Loucy (cell line): ENCODE measurements at regions not wholly inside any gene's neighbourhood (a gene's known extent, or its start where the extent isn't known, plus 50 kb on each side); places are given as distances from the start of the nearest gene placed in this dataset.
"Not testable (repeated sequence)": the region's sequence is repeated elsewhere in the genome, so short reads cannot be mapped to it uniquely, and the experiment has no call there.

Experiments
- H2AFZ ChIP-seq: fragments of 200-600 bp; sonication (generic); 2 replicates; pipeline ENCODE4 v1.6.0; 2016; ENCODE audit warnings: antibody characterized with exemption, mild to moderate bottlenecking, low read length, moderate library complexity
- H3F3A ChIP-seq: fragments of 200-600 bp; 2 replicates; pipeline ENCODE4 v1.6.0; 2016; ENCODE audit warnings: antibody characterized with exemption, low read depth, mild to moderate bottlenecking
- H3K27me3 ChIP-seq: fragments of 200-600 bp; sonication (generic); 2 replicates; pipeline ENCODE4 v1.6.1; 2014; ENCODE audit warnings: low read length, mild to moderate bottlenecking; ENCODE audit not compliant: insufficient read depth, poor library complexity, severe bottlenecking
- H3K36me3 ChIP-seq: fragments of 200-600 bp; sonication (generic); 2 replicates; pipeline ENCODE4 v1.6.1; 2016; ENCODE audit warnings: low read length; ENCODE audit not compliant: insufficient read depth
- H3K4me1 ChIP-seq: fragments of 200-600 bp; sonication (generic); 2 replicates; pipeline ENCODE4 v1.5.1; 2014; ENCODE audit warnings: low read length, mild to moderate bottlenecking; ENCODE audit not compliant: insufficient read depth, poor library complexity, severe bottlenecking
- H3K4me2 ChIP-seq: fragments of 200-600 bp; sonication (generic); 2 replicates; pipeline ENCODE4 v1.6.0; 2014; ENCODE audit warnings: antibody characterized with exemption, low read length, low read depth, mild to moderate bottlenecking; ENCODE audit not compliant: poor library complexity, severe bottlenecking
- H3K4me3 ChIP-seq: fragments of 200-600 bp; sonication (generic); 2 replicates; pipeline ENCODE4 v1.5.1; 2014; ENCODE audit warnings: low read length, mild to moderate bottlenecking, mixed read lengths; ENCODE audit not compliant: poor library complexity, severe bottlenecking
- H3K79me2 ChIP-seq: fragments of 200-600 bp; sonication (generic); 2 replicates; pipeline ENCODE4 v1.6.1; 2014; ENCODE audit warnings: low read length; ENCODE audit not compliant: insufficient read depth
- H3K9ac ChIP-seq: fragments of 200-600 bp; sonication (generic); 2 replicates; pipeline ENCODE4 v1.6.0; 2014; ENCODE audit warnings: mild to moderate bottlenecking, low read depth, low read length, moderate library complexity; ENCODE audit not compliant: poor library complexity, severe bottlenecking
- H3K9me2 ChIP-seq: fragments of 200-600 bp; sonication (generic); replicated peaks from 2 replicates; pipeline ENCODE4 v1.6.1; 2016; ENCODE audit warnings: low read depth, low read length, mixed read lengths
- H3K9me3 ChIP-seq: fragments of 200-600 bp; sonication (generic); 2 replicates; pipeline ENCODE4 v1.6.1; 2014; ENCODE audit warnings: mild to moderate bottlenecking, antibody characterized with exemption, low read length, low read depth; ENCODE audit not compliant: insufficient read depth
- H4K20me1 ChIP-seq: fragments of 200-600 bp; sonication (generic); 2 replicates; pipeline ENCODE4 v1.6.0; 2014; ENCODE audit warnings: antibody characterized with exemption, low read length, mild to moderate bottlenecking; ENCODE audit not compliant: insufficient read depth, poor library complexity, severe bottlenecking
- EZH2phosphoT487 ChIP-seq: fragments of 200-600 bp; IDR thresholded peaks from 2 replicates; pipeline ENCODE4 v1.6.1; 2018; ENCODE audit warnings: antibody characterized with exemption, mild to moderate bottlenecking, moderate library complexity, borderline replicate concordance
- TF ChIP-seq, protein P1 (sequence below): fragments of 200-600 bp; sonication (generic); conservative IDR thresholded peaks from 2 replicates; pipeline ENCODE4 v1.5.1; 2014; ENCODE audit warnings: mild to moderate bottlenecking, antibody characterized with exemption, low read length

DNA sequence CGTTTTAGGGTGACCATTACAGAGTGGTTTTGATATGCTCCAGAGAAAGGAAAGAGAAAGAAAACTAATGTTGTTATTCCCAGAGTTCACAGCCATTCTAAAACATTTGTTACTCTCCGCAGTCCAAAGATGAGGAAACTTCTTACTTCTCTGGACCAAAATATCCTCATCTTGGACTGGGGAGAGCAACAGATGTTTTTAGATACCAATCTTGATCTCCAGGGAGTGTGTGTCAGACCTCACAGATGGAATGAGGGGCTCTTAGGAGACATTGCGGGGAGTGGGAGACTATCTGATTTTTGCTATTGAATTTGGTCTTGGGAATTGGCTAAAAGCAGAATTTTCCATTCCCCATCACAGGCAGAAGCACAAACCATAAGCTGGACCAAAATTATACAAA, 110.8 kb downstream of the TNFAIP3 start:
- H4K20me1 ChIP-seq, result no peaks in the 10 kb centered on the region
- H3K79me2 ChIP-seq, result no peaks in the 10 kb centered on the region
- TF ChIP-seq, protein P1, sequence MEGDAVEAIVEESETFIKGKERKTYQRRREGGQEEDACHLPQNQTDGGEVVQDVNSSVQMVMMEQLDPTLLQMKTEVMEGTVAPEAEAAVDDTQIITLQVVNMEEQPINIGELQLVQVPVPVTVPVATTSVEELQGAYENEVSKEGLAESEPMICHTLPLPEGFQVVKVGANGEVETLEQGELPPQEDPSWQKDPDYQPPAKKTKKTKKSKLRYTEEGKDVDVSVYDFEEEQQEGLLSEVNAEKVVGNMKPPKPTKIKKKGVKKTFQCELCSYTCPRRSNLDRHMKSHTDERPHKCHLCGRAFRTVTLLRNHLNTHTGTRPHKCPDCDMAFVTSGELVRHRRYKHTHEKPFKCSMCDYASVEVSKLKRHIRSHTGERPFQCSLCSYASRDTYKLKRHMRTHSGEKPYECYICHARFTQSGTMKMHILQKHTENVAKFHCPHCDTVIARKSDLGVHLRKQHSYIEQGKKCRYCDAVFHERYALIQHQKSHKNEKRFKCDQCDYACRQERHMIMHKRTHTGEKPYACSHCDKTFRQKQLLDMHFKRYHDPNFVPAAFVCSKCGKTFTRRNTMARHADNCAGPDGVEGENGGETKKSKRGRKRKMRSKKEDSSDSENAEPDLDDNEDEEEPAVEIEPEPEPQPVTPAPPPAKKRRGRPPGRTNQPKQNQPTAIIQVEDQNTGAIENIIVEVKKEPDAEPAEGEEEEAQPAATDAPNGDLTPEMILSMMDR, result no peak
- no peak for TF ChIP-seq EZH2phosphoT487
- no peaks in the 10 kb centered on the region for H3K36me3 ChIP-seq
- H3K9me2 ChIP-seq, result no peaks in the 10 kb centered on the region
- H3K9ac ChIP-seq, result no peak overlapping the region
- H3K4me3 ChIP-seq, result no peak overlapping the region
- no peak overlapping the region for H3K4me2 ChIP-seq
- H3K27me3 ChIP-seq, result no peaks in the 10 kb centered on the region
- no peaks in the 10 kb centered on the region for H3F3A ChIP-seq
- no peaks in the 10 kb centered on the region for H3K9me3 ChIP-seq
- no peak overlapping the region for H2AFZ ChIP-seq
- H3K4me1 ChIP-seq, result peaks cover 16% of the 10 kb centered on the region

DNA sequence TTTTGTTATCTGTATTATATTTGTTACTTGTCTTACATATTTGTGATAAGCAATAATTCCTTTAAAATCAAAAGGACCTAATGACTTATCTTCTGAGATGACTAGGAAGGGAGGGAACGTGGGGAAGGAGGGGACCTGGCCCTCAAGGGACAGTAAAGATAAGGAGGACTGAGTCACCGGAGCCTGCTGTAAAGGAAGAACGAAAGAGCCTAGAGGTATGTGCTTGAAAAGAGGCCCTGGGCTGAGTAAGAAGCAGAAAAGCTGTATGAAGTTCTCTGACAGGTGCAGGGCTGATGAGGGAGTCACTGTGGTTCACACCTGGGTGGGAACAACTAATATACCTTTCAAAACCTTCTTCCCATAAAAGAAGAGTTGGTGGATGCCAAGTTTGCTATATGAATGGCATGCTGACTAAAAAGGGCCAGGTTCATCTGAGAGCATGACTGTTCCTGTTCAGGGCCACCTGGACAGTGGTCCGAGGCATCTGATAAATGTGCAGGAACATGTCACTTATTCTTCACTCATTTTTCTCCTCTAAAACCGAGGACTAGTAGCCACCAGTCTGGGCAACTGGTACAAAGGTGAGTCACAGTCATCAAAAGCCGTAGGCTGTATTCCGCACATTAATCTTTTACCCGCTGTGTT, 111.3 kb downstream of the TNFAIP3 start:
- H3K4me2 ChIP-seq, result no peak overlapping the region
- no peak for TF ChIP-seq EZH2phosphoT487
- TF ChIP-seq, protein P1, result no peak
- H3K9ac ChIP-seq, result no peak overlapping the region
- peaks cover 16% of the 10 kb centered on the region for H3K4me1 ChIP-seq
- H3K79me2 ChIP-seq, result no peaks in the 10 kb centered on the region
- H3F3A ChIP-seq, result no peaks in the 10 kb centered on the region
- H3K9me2 ChIP-seq, result no peaks in the 10 kb centered on the region
- no peaks in the 10 kb centered on the region for H3K27me3 ChIP-seq
- no peaks in the 10 kb centered on the region for H4K20me1 ChIP-seq
- no peaks in the 10 kb centered on the region for H3K36me3 ChIP-seq
- no peak overlapping the region for H3K4me3 ChIP-seq
- H2AFZ ChIP-seq, result no peak overlapping the region
- no peaks in the 10 kb centered on the region for H3K9me3 ChIP-seq

DNA sequence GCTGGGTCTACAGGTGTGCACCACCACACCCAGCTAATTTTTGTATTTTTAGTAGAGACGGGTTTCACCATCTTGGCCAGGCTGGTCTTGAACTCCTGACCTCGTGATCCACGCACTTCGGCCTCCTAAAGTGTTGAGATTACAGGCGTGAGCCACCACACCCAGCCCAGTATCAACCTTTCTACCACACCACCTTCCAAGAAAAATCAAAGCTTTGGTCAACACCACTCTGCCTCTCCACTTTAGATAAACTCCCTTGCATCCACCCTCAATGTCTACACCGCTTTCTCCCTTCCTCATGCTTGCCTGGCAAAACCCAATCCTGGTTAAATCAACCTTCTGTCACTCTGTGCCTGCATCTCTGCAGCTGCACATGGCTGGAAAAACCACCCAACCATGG, 112.2 kb downstream of the TNFAIP3 start:
- peaks cover 16% of the 10 kb centered on the region for H3K4me1 ChIP-seq
- not testable (repeated sequence) for H3K9me3 ChIP-seq, H2AFZ ChIP-seq, H4K20me1 ChIP-seq, H3K79me2 ChIP-seq, H3K4me3 ChIP-seq, H3F3A ChIP-seq, H3K9me2 ChIP-seq, H3K4me2 ChIP-seq, H3K36me3 ChIP-seq, H3K27me3 ChIP-seq, H3K9ac ChIP-seq

DNA sequence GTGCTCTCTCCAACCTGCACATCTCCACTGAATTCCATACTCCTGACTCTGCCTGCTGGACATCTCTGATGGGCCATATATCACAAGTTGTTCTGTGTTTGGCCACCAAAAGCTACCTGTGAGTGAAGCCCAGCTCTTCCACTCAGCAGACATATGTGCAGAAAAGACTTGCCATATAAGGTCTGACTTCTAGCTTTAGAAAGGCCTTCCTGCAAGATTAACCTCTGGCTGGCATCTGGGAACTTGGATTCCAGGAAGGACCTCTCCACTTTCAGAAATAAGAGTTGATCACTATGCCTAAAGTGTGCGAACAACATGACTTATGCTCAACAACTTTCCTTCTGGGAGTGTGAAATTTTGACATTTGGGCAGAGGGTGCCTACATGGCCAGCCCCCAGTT, 113.7 kb downstream of the TNFAIP3 start:
- Histone ChIP-seq H3K79me2 (no peaks in the 10 kb centered on the region), H3F3A (no peaks in the 10 kb centered on the region), H3K27me3 (no peaks in the 10 kb centered on the region), H3K4me2 (no peak overlapping the region), H3K9me2 (no peaks in the 10 kb centered on the region), H3K4me1 (peaks cover 6% of the 10 kb centered on the region), H3K36me3 (no peaks in the 10 kb centered on the region), H3K4me3 (no peak overlapping the region), H3K9me3 (no peaks in the 10 kb centered on the region), H4K20me1 (no peaks in the 10 kb centered on the region), H3K9ac (no peak overlapping the region), H2AFZ (no peak overlapping the region)
- TF ChIP-seq, protein P1, result no peak
- TF ChIP-seq EZH2phosphoT487, result no peak
